H4 (cell line): ENCODE measurements at regions not wholly inside any gene's neighbourhood (a gene's known extent, or its start where the extent isn't known, plus 50 kb on each side); places are given as distances from the start of the nearest gene placed in this dataset.

Experiments
- DNase-seq: peaks from one replicate; pipeline ENCODE4 v3.0.0-alpha.2; 2015; ENCODE audit warnings: low spot score

GRCh38 chr1:72535470-72535869, 253.1 kb upstream of the NEGR1 start:
- no peak for DNase-seq

- DNase-seq: no peak
Observed at GRCh38 chr1:72530646-72531045, 248.3 kb upstream of the NEGR1 start.

GRCh38 chr1:72526926-72527325, 244.6 kb upstream of the NEGR1 start:
- no peak for DNase-seq

GRCh38 chr1:72524021-72524420, 241.7 kb upstream of the NEGR1 start:
- DNase-seq: no peak

- DNase-seq: no peak
Observed at GRCh38 chr1:72521659-72522058, 239.3 kb upstream of the NEGR1 start.

GRCh38 chr1:72516826-72517225, 234.5 kb upstream of the NEGR1 start:
- DNase-seq: no peak

DNA sequence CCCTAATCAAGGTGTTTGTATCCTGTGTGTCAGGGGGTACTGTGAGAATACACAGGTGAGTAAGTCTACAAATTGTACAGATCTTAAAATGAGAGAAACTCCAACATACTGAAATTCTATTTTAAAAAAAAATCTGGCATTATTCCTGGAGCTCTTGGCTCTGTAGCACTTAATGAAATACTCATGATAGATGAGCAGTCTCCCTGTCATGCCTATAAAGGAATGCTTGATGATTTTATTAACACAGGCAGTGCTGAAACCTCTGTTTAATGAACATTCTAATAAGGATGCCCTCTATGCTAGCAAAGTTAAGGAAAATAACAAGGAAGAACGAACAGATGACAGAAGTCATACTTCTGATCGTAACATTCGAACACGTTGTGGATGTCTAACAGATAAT, 233.9 kb upstream of the NEGR1 start:
- no peak for DNase-seq

DNA sequence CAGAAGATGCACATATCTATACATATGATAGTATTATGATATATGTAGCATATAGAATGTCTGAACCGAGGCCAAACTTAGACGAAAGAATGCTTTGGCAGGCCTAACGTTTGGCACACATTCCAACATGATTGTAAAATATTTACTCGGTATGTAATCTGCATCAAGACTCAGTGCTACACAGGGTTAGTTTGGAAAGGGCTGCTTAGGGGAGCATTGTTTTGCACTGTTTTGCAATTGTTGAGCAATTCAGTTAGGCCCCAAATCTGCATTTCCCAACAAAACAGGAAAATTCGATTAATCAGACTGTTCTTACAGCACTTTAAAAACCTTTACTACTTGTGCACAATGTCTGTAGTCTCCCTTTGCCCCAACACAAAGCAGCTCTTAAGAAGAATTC, 216.0 kb upstream of the NEGR1 start:
- DNase-seq: no peak

- DNase-seq: no peak
Observed at GRCh38 chr1:72489801-72490200, 207.5 kb upstream of the NEGR1 start.

DNA sequence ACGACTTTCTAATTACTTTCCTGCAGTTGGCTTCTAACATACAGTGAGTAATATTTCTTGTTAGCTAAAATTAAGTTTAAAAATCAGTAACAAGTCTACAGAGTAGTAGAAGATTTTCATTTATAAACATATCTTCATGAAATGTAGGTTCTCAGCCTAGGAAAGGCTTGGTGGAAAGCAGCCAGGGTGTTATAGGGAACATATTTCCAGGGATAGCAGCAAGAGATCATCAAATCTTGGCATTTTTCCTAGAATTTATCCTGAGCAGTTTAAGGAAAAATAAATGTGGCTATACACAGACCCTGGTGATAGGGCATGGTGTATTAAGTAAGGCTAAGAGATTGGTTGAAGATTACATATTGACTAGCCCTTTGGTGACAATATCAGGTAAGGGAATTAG, 203.5 kb upstream of the NEGR1 start:
- no peak for DNase-seq

GRCh38 chr1:72483846-72484357, 201.6 kb upstream of the NEGR1 start:
- DNase-seq: no peak

DNA sequence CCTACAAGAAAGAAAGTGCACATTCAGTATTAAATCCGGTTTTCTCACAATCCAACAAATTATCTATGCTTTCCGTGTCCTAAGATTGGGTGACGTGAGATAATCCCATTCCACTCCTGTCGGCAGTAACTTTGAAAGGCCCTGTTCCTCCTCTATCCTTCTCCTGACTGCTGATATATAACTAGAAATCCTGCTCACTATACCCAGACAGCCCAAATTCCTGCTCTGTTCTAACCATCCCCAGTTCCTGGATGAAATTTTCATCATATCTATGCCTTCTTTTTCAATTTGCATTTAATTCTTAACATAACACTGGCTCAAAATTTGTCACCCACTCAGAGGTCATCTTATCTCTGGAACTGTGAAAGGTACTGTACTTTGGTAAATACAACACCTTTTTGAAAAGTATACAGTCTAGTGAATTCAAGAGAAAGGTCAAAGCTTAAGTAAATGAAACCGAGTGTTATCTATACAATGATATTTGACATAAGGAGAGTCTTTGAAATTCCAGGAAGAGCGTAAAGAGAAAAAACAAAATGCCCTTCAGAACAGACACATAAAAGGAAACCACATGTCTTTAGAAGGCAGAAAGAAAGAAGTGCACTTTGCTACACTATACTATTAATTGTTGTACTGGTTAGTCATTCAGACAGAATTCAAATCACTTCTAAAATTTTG, 200.5 kb upstream of the NEGR1 start:
- DNase-seq: no peak

- no peak for DNase-seq
Observed at GRCh38 chr1:72481420-72481970, 199.2 kb upstream of the NEGR1 start.

DNA sequence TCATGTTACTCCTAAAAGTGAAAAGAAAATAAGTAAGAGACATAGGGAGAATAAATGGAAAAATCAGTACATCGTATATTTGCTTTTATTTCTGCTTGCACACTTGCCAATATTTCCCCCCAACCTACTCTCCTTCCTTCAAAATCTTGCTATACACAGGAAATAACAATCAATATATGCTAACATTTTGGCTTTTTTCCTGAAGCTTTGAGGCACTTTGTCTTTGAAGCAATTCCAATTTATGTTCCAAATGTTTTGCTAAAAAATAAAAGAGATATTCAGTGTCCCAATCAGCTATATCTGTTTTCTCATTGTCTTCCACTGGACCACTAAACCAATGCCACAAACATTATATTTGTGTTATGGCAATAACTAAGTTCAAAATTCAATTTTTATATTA, 184.0 kb upstream of the NEGR1 start:
- no peak for DNase-seq

DNA sequence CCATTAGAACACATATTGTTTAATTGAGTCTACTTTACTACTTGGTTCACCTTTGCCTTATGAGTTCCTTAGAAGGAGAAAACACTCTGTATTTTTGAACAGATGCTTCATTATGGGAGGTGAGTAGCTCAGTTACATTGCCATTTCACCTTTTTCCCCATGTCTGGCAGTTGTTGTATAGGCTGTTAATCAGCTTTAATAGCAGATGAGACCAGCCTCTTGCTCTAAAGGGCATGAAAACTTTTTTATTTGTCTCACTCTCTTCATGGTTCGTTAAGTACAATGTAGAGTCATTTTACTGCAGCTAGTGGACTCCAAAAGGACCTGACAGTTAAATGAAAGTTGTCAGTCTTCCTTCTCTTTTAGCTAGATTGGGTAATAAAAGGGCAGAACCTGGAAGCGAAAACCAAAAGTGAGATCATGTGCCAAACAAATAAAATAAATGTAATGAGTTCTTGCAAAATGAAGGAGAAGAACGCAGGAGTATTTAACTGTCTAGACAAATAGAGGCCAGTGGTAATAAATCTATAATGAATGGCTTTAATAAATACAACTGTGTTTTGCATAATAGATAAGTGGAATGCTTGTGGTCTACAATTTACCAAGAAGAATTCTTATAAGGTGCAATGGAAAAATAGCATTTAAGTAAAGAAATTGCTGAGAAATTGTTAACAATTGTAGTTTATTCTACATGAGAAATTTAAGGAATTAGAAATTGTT, 180.0 kb upstream of the NEGR1 start:
- no peak for DNase-seq

DNA sequence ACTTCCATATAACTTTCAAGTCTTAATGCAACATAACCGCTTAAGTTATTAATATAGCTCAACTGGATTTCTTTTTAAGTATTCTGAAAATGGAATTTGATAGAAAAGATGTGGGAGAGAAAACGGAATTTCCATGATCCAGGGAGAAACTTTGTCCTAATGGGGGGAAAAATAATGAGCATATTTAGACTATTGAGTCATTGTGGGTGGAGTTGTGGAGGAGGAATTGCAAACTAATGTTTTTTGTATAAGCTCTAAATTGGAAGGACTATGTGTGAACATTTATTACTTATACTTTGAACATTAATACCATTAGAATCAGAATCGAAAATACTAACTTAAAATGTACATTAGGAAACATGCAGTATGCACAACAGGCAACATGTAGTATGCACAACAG, 159.9 kb upstream of the NEGR1 start:
- no peak for DNase-seq

DNA sequence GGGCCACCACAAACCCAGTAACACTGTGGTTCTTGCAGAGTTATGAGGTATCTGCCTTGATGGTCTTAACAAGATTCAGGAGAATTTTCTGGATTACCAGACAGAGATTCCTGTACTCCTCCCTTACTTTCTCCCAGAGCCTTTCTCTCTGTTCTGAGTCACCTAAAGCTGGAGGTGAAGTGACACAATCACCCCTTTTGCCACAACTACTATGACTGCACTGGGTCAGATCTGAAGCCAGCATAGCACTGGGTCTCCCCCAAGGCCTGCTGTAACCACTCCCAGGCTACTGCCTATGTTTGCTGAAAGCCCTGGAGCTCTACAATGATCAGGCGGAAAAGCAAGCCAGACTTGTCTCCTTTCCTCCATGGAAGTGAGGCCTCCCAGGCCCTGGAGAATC, 156.7 kb upstream of the NEGR1 start:
- DNase-seq: no peak

GRCh38 chr1:72438270-72438669, 155.9 kb upstream of the NEGR1 start:
- no peak for DNase-seq

DNA sequence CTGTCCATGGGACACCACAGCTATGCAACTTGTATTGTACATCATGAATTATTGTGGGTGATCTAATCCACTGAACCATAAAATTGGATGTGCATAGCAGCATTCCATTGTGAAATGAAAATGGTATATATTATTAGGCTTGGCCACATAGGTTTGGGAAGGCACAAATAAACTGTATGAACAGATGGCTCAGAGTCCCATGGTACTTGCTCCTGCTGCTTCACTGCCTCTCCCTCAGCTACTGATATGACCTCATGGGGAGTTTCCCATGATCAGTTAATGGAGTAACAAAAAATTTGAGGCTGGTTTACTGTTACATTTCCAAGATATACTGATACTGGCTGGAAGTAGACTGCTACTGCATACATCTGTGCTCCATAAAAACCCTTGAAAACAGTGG, 152.7 kb upstream of the NEGR1 start:
- no peak for DNase-seq

DNA sequence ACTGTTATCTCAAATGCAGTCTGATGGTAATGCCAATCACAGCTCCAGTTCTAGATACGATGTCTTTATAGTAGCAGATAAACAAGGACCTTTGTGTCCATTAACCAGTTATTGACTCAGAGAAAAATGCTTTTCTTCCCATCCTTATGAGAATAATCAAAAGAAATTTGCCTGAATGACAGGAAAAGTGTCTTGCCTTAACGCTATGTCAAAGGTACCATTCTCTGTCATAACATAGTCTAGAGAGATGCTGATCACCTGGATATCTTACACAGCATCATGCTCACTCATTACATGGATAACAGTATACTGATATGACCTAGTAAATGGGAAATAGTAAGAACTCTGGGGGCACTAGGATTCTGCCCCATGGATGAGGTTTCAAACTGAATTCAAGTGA, 151.7 kb upstream of the NEGR1 start:
- DNase-seq: no peak

GRCh38 chr1:72433591-72433990, 151.3 kb upstream of the NEGR1 start:
- no peak for DNase-seq

GRCh38 chr1:72432645-72433267, 150.4 kb upstream of the NEGR1 start:
- no peak for DNase-seq

DNA sequence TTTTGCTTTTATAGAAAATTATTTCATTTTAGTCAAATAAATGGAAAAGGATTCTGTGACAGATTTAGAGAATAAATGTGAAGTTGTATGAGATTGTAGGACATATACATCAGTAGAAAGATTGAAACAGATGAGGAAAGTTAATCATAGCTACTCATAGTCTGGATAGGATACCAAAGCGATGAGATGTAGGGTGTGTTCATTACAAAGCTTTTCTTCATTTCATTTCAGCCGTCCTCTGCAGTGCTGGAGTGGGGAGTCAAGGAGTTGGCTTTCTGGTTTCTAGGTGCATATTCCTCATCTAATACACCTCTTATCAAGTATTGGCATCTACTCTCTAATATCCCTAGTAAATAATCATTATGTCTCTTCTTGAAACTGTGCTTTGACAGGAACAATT, 149.5 kb upstream of the NEGR1 start:
- no peak for DNase-seq
